Mucosa of descending colon (tissue), 3 donors: ENCODE measurements at regions not wholly inside any gene's neighbourhood (a gene's known extent, or its start where the extent isn't known, plus 50 kb on each side); places are given as distances from the start of the nearest gene placed in this dataset.
A peak's percentile ranks its signal among the peaks of the same experiment; 100 is the strongest.
"Not testable (repeated sequence)": the region's sequence is repeated elsewhere in the genome, so short reads cannot be mapped to it uniquely, and the experiment has no call there.

Experiments used
- ATAC-seq: fragments of 200-7000 bp; cut with Tn5 transposase; one replicate; pipeline ENCODE4 v1.9.1; 2020; ENCODE audit warnings: mild to moderate bottlenecking, moderate library complexity
- DNase-seq, 3 donors: peaks; one replicate each; pipeline ENCODE4 v3.0.0-alpha.2; 2020
- H3K36me3 ChIP-seq: fragments of 200-600 bp; one replicate; pipeline ENCODE4 v1.8.0; 2021; ENCODE audit warnings: low read depth, mild to moderate bottlenecking
- H3K4me1 ChIP-seq: fragments of 200-600 bp; one replicate; pipeline ENCODE4 v1.8.0; 2021; ENCODE audit warnings: low read depth, mild to moderate bottlenecking
- H3K4me3 ChIP-seq: fragments of 200-600 bp; one replicate; pipeline ENCODE4 v1.8.0; 2021; ENCODE audit warnings: mild to moderate bottlenecking
- H3K9me3 ChIP-seq: fragments of 200-600 bp; one replicate; pipeline ENCODE4 v1.8.0; 2021; ENCODE audit warnings: mild to moderate bottlenecking
- CTCF ChIP-seq: fragments of 200-600 bp; IDR thresholded peaks from one replicate; pipeline ENCODE4 v1.8.0; 2022; ENCODE audit warnings: antibody characterized with exemption, mild to moderate bottlenecking
- intact Hi-C, 2 donors: fragments of 100-400 bp; cut with DNase I in 1 of 2; cut with micrococcal nuclease in 1 of 2; formaldehyde crosslinking; loops; one replicate each; pipeline versions ENCODE4 v1.11.0 to v1.11.1; 2022; cut with DNase I, micrococcal nuclease
- donor health status: DM: no; HTN: no; CAD: no; lungs with moderate emphysema.
- donor health status: DM: no; HTN: no; CAD: no.
- donor health status: DM: no; HTN: yes; CAD: no.

DNA sequence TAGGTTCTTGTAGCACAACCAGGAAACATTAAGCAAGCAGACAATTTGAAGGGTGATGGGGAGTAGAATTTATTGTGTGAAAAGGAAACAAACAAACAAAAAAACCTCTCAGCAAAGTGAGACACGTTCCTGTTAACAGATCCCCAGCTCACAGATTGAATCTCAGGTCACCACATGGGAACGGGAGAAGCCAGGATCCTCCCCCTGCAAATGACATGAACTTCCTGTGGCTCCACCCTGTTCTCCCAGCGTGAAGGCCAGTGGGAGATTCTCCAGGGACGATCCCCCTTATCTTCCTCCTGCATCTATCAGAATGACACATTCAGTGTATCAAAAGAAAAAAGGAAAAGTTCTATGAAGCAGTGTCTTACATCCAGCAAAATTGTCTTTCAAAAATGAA, 1488.1 kb downstream of the OTOL1 start:
- ATAC-seq (no peak), DNase-seq (no peak)
- Histone ChIP-seq H3K36me3 (no peaks in the 10 kb centered on the region), H3K4me3 (no peak overlapping the region), H3K4me1 (no peaks in the 10 kb centered on the region), H3K9me3 (peaks cover 3% of the 10 kb centered on the region)
- no peak for TF ChIP-seq CTCF
- intact Hi-C loops: no loop called here

- H3K4me1 ChIP-seq, H3K36me3 ChIP-seq, intact Hi-C loops, ATAC-seq, H3K9me3 ChIP-seq, H3K4me3 ChIP-seq: not testable (repeated sequence)
- peak in 1 of 3 donors; percentile 36 for DNase-seq
Measured at GRCh38 chr3:162987085-162987794, 1490.6 kb downstream of the OTOL1 start.

- no peaks in the 10 kb centered on the region for H3K36me3 ChIP-seq
- no peaks in the 10 kb centered on the region for H3K4me1 ChIP-seq
- DNase-seq (no peak), ATAC-seq (no peak)
- H3K9me3 ChIP-seq: peaks cover 8% of the 10 kb centered on the region
- H3K4me3 ChIP-seq: no peak overlapping the region
- no peak for TF ChIP-seq CTCF
- intact Hi-C loops: no loop called here
Measured at GRCh38 chr3:162992741-162993140, 1496.1 kb downstream of the OTOL1 start.

- ATAC-seq (no peak), DNase-seq (no peak)
- intact Hi-C loops: no loop called here
- H3K4me1 ChIP-seq: no peaks in the 10 kb centered on the region
- no peak overlapping the region for H3K4me3 ChIP-seq
- H3K36me3 ChIP-seq: no peaks in the 10 kb centered on the region
- H3K9me3 ChIP-seq: peaks cover 8% of the 10 kb centered on the region
- no peak for TF ChIP-seq CTCF
Measured at GRCh38 chr3:162994165-162994564, 1497.6 kb downstream of the OTOL1 start.

GRCh38 chr3:162996368-162996767, 1499.8 kb downstream of the OTOL1 start:
- no peak for ATAC-seq
- Histone ChIP-seq H3K4me1 (no peaks in the 10 kb centered on the region), H3K36me3 (no peaks in the 10 kb centered on the region), H3K9me3 (peaks cover 8% of the 10 kb centered on the region), H3K4me3 (no peak overlapping the region)
- no peak for DNase-seq
- no peak for TF ChIP-seq CTCF
- intact Hi-C loops: no loop called here

DNA sequence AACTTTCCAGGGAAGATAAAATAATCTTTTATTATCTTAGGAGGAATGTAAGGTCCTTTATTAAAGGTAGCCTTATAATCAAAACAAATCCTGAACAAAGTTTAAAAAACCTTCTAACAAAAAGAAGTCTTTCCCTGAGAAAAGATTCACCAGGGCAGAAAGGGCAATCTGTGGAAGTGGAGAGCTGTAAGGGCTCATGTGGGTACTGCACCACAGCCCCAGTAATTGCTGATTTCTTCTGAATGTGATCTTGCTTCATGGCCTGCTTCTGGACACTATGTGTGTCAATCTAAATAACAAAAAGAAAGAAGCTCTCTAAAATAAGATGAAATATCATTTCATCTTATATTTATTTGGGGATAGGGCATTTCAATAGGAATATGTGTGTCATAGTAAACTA, 1501.6 kb downstream of the OTOL1 start:
- no peak overlapping the region for H3K4me3 ChIP-seq

More for the DNA sequence above, 1501.6 kb downstream of the OTOL1 start:
- peaks cover 4% of the 10 kb centered on the region for H3K9me3 ChIP-seq
- ATAC-seq (no peak), DNase-seq (no peak)
- intact Hi-C loops: no loop called here
- no peaks in the 10 kb centered on the region for H3K4me1 ChIP-seq
- TF ChIP-seq CTCF: no peak
- H3K36me3 ChIP-seq: no peaks in the 10 kb centered on the region
